Testis (tissue), 2 donors: ENCODE measurements at regions not wholly inside any gene's neighbourhood (a gene's known extent, or its start where the extent isn't known, plus 50 kb on each side); places are given as distances from the start of the nearest gene placed in this dataset.

Experiments used
- CTCF ChIP-seq, 3 experiments: fragments of 450-650 bp in 2 of 3; fragments of 200-600 bp in 1 of 3; sonication (generic) in 1 of 3; IDR thresholded peaks; one replicate each; pipeline ENCODE4 v1.5.1; 2016 to 2019; ENCODE audit warnings: antibody characterized with exemption in 3 of 3, mild to moderate bottlenecking in 2 of 3, moderate library complexity in 1 of 3
- POLR2A ChIP-seq: fragments of 450-650 bp; IDR thresholded peaks from one replicate; pipeline ENCODE4 v1.6.1; 2017; ENCODE audit warnings: antibody characterized with exemption, mild to moderate bottlenecking, moderate library complexity

GRCh38 chr3:84601303-84601702, 357.5 kb upstream of the CADM2 start:
- TF ChIP-seq CTCF (IDR thresholded peaks at IDR 0.05) (no peak), POLR2A (no peak)
